GM18517 (cell line): ENCODE measurements at regions not wholly inside any gene's neighbourhood (a gene's known extent, or its start where the extent isn't known, plus 50 kb on each side); places are given as distances from the start of the nearest gene placed in this dataset.
"Not testable (repeated sequence)": the region's sequence is repeated elsewhere in the genome, so short reads cannot be mapped to it uniquely, and the experiment has no call there.

Experiments used
- ATAC-seq: cut with Tn5 transposase; IDR thresholded peaks from one replicate; pipeline ENCODE4 v1.9.1; 2021; ENCODE audit warnings: mild to moderate bottlenecking, moderate library complexity; ENCODE audit not compliant: unreplicated experiment

- ATAC-seq = no peak
These were observed 167.1 kb upstream of the CNKSR2 start for GRCh38 chrX:21207080-21207479.

DNA sequence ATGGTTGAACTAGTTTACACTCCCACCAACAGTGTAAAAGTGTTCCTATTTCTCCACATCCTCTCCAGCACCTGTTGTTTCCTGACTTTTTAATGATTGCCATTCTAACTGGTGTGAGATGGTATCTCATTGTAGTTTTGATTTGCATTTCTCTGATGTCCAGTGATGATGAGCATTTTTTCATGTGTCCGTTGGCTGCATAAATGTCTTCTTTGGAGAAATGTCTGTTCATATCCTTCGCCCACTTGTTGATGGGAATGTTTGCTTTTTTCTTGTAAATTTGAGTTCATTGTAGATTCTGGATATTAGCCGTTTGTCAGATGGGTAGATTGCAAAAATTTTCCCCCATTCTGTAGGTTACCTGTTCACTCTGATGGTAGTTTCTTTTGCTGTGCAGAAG is 155.0 kb upstream of the CNKSR2 start:
- not testable (repeated sequence) for ATAC-seq

GRCh38 chrX:21225643-21226042 is 148.6 kb upstream of the CNKSR2 start:
- no peak for ATAC-seq

GRCh38 chrX:21228974-21229373 is 145.2 kb upstream of the CNKSR2 start:
- not testable (repeated sequence) for ATAC-seq

- ATAC-seq = peak; percentile 87
These were observed 119.1 kb upstream of the CNKSR2 start for GRCh38 chrX:21255032-21255618.

GRCh38 chrX:21266949-21267348 is 107.3 kb upstream of the CNKSR2 start:
- no peak for ATAC-seq

GRCh38 chrX:21276736-21277433 is 97.3 kb upstream of the CNKSR2 start:
- ATAC-seq = no peak

- ATAC-seq = no peak
These were observed 85.0 kb upstream of the CNKSR2 start for GRCh38 chrX:21289232-21289631.

DNA sequence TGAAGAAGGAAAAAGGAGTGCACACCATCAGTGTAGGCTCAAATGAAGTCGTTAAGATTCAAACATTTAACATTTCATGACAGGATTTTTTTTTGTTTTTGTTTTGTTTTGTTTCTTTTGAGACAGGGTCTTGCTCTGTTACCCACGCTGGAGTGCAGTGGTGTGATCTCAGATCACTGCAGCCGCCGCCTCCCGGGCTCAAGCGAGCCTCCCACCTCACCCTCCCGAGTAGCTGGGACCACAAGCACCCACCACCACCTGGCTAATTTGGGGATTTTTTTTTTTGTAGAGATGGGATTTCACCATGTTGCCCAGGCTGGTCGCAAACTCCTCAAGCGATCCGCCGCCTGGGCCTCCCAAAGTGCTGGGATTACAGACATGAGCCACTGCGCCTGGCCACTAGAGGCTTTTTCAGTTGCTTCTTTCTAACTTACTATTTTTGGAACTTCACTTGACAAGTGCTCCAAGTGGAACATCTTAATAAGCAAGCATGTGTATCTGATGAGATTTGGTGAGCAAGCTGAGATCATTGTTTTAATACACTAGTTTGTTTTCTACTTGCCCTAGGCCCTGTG is 78.9 kb upstream of the CNKSR2 start:
- ATAC-seq = no peak

- no peak for ATAC-seq
These were observed 68.3 kb upstream of the CNKSR2 start for GRCh38 chrX:21305799-21306336.

DNA sequence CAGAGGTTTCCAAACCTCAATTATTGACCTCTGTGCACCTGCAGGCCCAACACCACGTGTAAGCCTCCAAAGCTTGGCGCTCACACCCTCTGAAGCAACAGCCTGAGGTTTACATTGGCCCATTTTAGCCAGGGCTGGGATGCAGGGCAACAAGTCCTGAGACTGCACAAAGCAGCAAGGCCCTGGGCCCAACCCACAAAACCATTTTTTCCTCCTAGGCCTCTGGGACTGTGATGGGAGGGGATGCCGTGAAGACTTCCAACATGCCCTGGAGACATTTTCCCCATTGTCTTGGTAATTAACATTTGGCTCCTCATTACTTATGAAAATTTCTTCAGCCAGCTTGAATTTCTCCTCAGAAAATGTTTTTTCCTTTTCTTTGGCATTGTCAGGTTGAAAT is 54.9 kb upstream of the CNKSR2 start:
- ATAC-seq = no peak
